A549 (cell line): ENCODE measurements at regions not wholly inside any gene's neighbourhood (a gene's known extent, or its start where the extent isn't known, plus 50 kb on each side); places are given as distances from the start of the nearest gene placed in this dataset.

Experiments used
- ATOH8 ChIP-seq: fragments of 250-450 bp; sonication (Bioruptor Pico); IDR thresholded peaks from 2 replicates; pipeline ENCODE4 v1.5.0; 2020; ENCODE audit warnings: low read depth, mild to moderate bottlenecking, moderate library complexity
- BCL3 ChIP-seq: fragments of >200 bp; sonication (Bioruptor Twin); formaldehyde crosslinking; IDR thresholded peaks from 3 replicates; pipeline ENCODE4 v1.6.1; 2016
- BHLHE40 ChIP-seq: IDR thresholded peaks from 2 replicates; pipeline ENCODE4 v1.6.1; 2012; ENCODE audit warnings: low read depth, low read length, inconsistent platforms
- CBX2 ChIP-seq: fragments of 200-600 bp; sonication (generic); IDR thresholded peaks from 2 replicates; pipeline ENCODE4 v1.6.1; 2016; ENCODE audit warnings: low read depth, mild to moderate bottlenecking, borderline replicate concordance
- CTCF ChIP-seq: fragments of >200 bp; sonication (Bioruptor Twin); formaldehyde crosslinking; IDR thresholded peaks from 3 replicates; pipeline ENCODE4 v1.5.1; 2016
- EHF ChIP-seq: fragments of 250-450 bp; sonication (Bioruptor Pico); IDR thresholded peaks from 2 replicates; pipeline ENCODE4 v1.5.0; 2020; ENCODE audit warnings: mild to moderate bottlenecking
- EP300 ChIP-seq, 2 experiments: fragments of >200 bp; sonication (Bioruptor Twin); formaldehyde crosslinking; IDR thresholded peaks; 2 replicates in 1 of 2; 3 replicates in 1 of 2; pipeline ENCODE4 v1.6.1; 2016 to 2017
- ESRRA ChIP-seq: fragments of 150-350 bp; IDR thresholded peaks from 2 replicates; pipeline ENCODE4 v1.6.1; 2014; ENCODE audit warnings: mild to moderate bottlenecking, low read length, borderline replicate concordance
- GATA3 ChIP-seq: IDR thresholded peaks from 2 replicates; pipeline ENCODE4 v1.6.1; 2012; ENCODE audit warnings: borderline replicate concordance
- HES2 ChIP-seq: fragments of >200 bp; sonication (Bioruptor Twin); formaldehyde crosslinking; IDR thresholded peaks from 2 replicates; pipeline ENCODE4 v1.6.1; 2016
- HEYL ChIP-seq: fragments of 250-450 bp; sonication (Bioruptor Pico); IDR thresholded peaks from 2 replicates; pipeline ENCODE4 v1.8.0; 2021; ENCODE audit warnings: mild to moderate bottlenecking, moderate library complexity
- HMGXB4 ChIP-seq: fragments of 250-450 bp; sonication (Bioruptor Pico); IDR thresholded peaks from 2 replicates; pipeline ENCODE4 v1.5.0; 2021; ENCODE audit warnings: mild to moderate bottlenecking, moderate library complexity, borderline replicate concordance
- JUN ChIP-seq, 2 experiments: fragments of >200 bp; sonication (Bioruptor Twin); formaldehyde crosslinking; IDR thresholded peaks; 2 replicates in 1 of 2; 3 replicates in 1 of 2; pipeline ENCODE4 v1.6.1; 2016 to 2017
- JUNB ChIP-seq: fragments of >200 bp; sonication (Bioruptor Twin); formaldehyde crosslinking; IDR thresholded peaks from 2 replicates; pipeline ENCODE4 v1.6.1; 2016
- KDM1A ChIP-seq: fragments of 200-600 bp; sonication (generic); IDR thresholded peaks from 2 replicates; pipeline ENCODE4 v1.6.1; 2016; ENCODE audit warnings: low read depth, mild to moderate bottlenecking
- NFE2L2 ChIP-seq: fragments of 150-350 bp; conservative IDR thresholded peaks from 2 replicates; pipeline ENCODE4 v1.6.1; 2014; ENCODE audit warnings: low read length
- NPAS2 ChIP-seq: fragments of 250-450 bp; sonication (Bioruptor Pico); IDR thresholded peaks from 2 replicates; pipeline ENCODE4 v1.8.0; 2022; ENCODE audit warnings: mild to moderate bottlenecking, moderate library complexity, borderline replicate concordance
- NR3C1 ChIP-seq: fragments of >200 bp; sonication (Bioruptor Twin); formaldehyde crosslinking; IDR thresholded peaks from 3 replicates; pipeline ENCODE4 v1.6.1; 2017
- PBX3 ChIP-seq: IDR thresholded peaks from 2 replicates; pipeline ENCODE4 v1.6.1; 2012
- RARB ChIP-seq: fragments of 250-450 bp; sonication (Bioruptor Pico); IDR thresholded peaks from 2 replicates; pipeline ENCODE4 v1.8.0; 2021; ENCODE audit warnings: mild to moderate bottlenecking, moderate library complexity
- RNF2 ChIP-seq: fragments of 200-600 bp; sonication (generic); IDR thresholded peaks from 2 replicates; pipeline ENCODE4 v1.6.1; 2016; ENCODE audit warnings: low read depth, mild to moderate bottlenecking, antibody characterized with exemption, moderate library complexity, borderline replicate concordance
- SREBF2 ChIP-seq: fragments of 450-650 bp; IDR thresholded peaks from 2 replicates; pipeline ENCODE4 v1.6.1; 2014; ENCODE audit warnings: mild to moderate bottlenecking, moderate library complexity
- ZC3H11A ChIP-seq: fragments of 450-650 bp; IDR thresholded peaks from 2 replicates; pipeline ENCODE4 v1.6.1; 2014; ENCODE audit warnings: antibody characterized with exemption, mild to moderate bottlenecking
- TF ChIP-seq, protein P1 (sequence below): fragments of 450-650 bp; IDR thresholded peaks from 2 replicates; pipeline ENCODE4 v1.6.1; 2014; ENCODE audit warnings: antibody characterized with exemption

DNA sequence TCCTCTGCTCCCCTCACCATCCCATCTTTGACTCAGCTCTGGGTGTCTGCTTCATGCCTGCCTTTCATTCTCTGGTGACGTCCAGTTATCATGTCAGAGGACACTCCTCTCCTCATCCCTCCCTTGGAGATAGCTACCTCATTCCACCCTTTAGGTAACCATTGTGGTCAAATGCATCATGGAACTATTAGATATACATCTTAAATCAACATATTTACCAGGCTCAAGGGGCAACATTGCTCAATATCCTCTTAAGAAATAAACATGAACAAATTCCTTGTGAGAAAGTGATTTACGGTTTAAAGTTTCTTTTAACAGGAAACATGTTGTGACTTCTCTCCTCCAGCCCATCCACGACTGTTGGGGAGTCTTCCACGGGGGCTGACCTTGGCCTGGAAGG is 511.6 kb upstream of the IGFBP3 start (continued):
- 0 out of 2 replicates have a peak, but pooled peaks have one; percentile 33 for TF ChIP-seq RARB
- no peak for TF ChIP-seq ZC3H11A
- peak; percentile 68; the same call in 1 of the 2 replicates for TF ChIP-seq JUNB
- no peak for TF ChIP-seq RNF2
- TF ChIP-seq, protein P1, sequence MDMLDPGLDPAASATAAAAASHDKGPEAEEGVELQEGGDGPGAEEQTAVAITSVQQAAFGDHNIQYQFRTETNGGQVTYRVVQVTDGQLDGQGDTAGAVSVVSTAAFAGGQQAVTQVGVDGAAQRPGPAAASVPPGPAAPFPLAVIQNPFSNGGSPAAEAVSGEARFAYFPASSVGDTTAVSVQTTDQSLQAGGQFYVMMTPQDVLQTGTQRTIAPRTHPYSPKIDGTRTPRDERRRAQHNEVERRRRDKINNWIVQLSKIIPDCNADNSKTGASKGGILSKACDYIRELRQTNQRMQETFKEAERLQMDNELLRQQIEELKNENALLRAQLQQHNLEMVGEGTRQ: no peak
- TF ChIP-seq ATOH8 (CRISPR knock-in tag): no peak
- TF ChIP-seq JUN (IDR thresholded peaks at IDR 0.05): peak; percentile 65 to 67; a peak in 3 of 5 replicates
- no peak for TF ChIP-seq HEYL (CRISPR knock-in tag)
- peak; percentile 88 to 90; a peak in 4 of 5 replicates for TF ChIP-seq EP300 (IDR thresholded peaks at IDR 0.05)
- no peak for TF ChIP-seq NFE2L2
- TF ChIP-seq NR3C1: no peak
- 0 out of 3 replicates have a peak, but pooled peaks have one; percentile 54 for TF ChIP-seq BCL3
- TF ChIP-seq HES2: peak; percentile 78
- TF ChIP-seq EHF (CRISPR knock-in tag): no peak
- no peak for TF ChIP-seq KDM1A
- TF ChIP-seq ESRRA: no peak
- peak; percentile 96 for TF ChIP-seq GATA3
- TF ChIP-seq NPAS2 (CRISPR knock-in tag): no peak
- TF ChIP-seq BHLHE40: no peak
- TF ChIP-seq PBX3: no peak
- TF ChIP-seq SREBF2: no peak
- TF ChIP-seq HMGXB4: no peak
- no peak for TF ChIP-seq CBX2
- no peak for TF ChIP-seq CTCF
